H9 (cell line): ENCODE measurements at regions not wholly inside any gene's neighbourhood (a gene's known extent, or its start where the extent isn't known, plus 50 kb on each side); places are given as distances from the start of the nearest gene placed in this dataset.
A peak's percentile ranks its signal among the peaks of the same experiment; 100 is the strongest.

Experiments used
- DNase-seq: peaks from one replicate; pipeline ENCODE4 v3.0.0-alpha.2; 2017
- H2AFZ ChIP-seq: one replicate; pipeline ENCODE4 v1.6.1; 2013; ENCODE audit warnings: mild to moderate bottlenecking, low read length, control low read depth, moderate library complexity
- H2AK5ac ChIP-seq: 2 replicates; pipeline ENCODE4 v1.6.1; 2013; ENCODE audit warnings: low read length, control low read depth, mixed read lengths; ENCODE audit not compliant: insufficient read length
- H2BK120ac ChIP-seq: one replicate; pipeline ENCODE4 v1.6.1; 2013; ENCODE audit warnings: low read depth, mild to moderate bottlenecking, low read length, control low read depth, inconsistent platforms; ENCODE audit not compliant: poor library complexity, severe bottlenecking
- H2BK12ac ChIP-seq: 2 replicates; pipeline ENCODE4 v1.6.1; 2013; ENCODE audit warnings: low read length, control low read depth, mixed read lengths, low read depth; ENCODE audit not compliant: insufficient read length
- H2BK15ac ChIP-seq: 2 replicates; pipeline ENCODE4 v1.6.1; 2013; ENCODE audit warnings: low read depth, low read length, control low read depth
- H2BK20ac ChIP-seq: one replicate; pipeline ENCODE4 v1.6.1; 2013; ENCODE audit warnings: low read depth, mild to moderate bottlenecking, low read length, control low read depth, inconsistent platforms; ENCODE audit not compliant: poor library complexity, severe bottlenecking
- H2BK5ac ChIP-seq: 2 replicates; pipeline ENCODE4 v1.6.1; 2013; ENCODE audit warnings: low read length, control low read depth, mixed read lengths; ENCODE audit not compliant: insufficient read length
- H3K14ac ChIP-seq: 2 replicates; pipeline ENCODE4 v1.6.1; 2013; ENCODE audit warnings: low read length, control low read depth; ENCODE audit not compliant: insufficient read depth
- H3K18ac ChIP-seq: 2 replicates; pipeline ENCODE4 v1.6.1; 2013; ENCODE audit warnings: low read depth, mild to moderate bottlenecking, mixed read lengths, low read length, control low read depth; ENCODE audit not compliant: insufficient read length
- H3K23ac ChIP-seq: 2 replicates; pipeline ENCODE4 v1.6.1; 2013; ENCODE audit warnings: low read length, control low read depth, mixed read lengths, low read depth; ENCODE audit not compliant: insufficient read length
- H3K23me2 ChIP-seq: 2 replicates; pipeline ENCODE4 v1.6.1; 2013; ENCODE audit warnings: low read depth, mild to moderate bottlenecking, mixed read lengths, low read length, control low read depth; ENCODE audit not compliant: insufficient read length, poor library complexity, severe bottlenecking
- H3K27ac ChIP-seq: 2 replicates; pipeline ENCODE4 v1.5.1; 2013; ENCODE audit warnings: low read length, control low read depth, mixed read lengths, low read depth; ENCODE audit not compliant: insufficient read length
- H3K27me3 ChIP-seq: 2 replicates; pipeline ENCODE4 v1.6.1; 2013; ENCODE audit warnings: low read length, control low read depth, inconsistent platforms; ENCODE audit not compliant: insufficient read depth
- H3K4ac ChIP-seq: 2 replicates; pipeline ENCODE4 v1.6.1; 2013; ENCODE audit warnings: low read depth, mild to moderate bottlenecking, control low read depth, inconsistent platforms, low read length, moderate library complexity
- H3K4me1 ChIP-seq: 2 replicates; pipeline ENCODE4 v1.6.1; 2013; ENCODE audit warnings: low read length, control low read depth, inconsistent platforms; ENCODE audit not compliant: insufficient read depth
- H3K4me2 ChIP-seq: 2 replicates; pipeline ENCODE4 v1.6.1; 2013; ENCODE audit warnings: low read length, control low read depth, mixed read lengths; ENCODE audit not compliant: insufficient read length, insufficient read depth
- H3K56ac ChIP-seq: 2 replicates; pipeline ENCODE4 v1.6.1; 2013; ENCODE audit warnings: low read depth, mild to moderate bottlenecking, mixed read lengths, low read length, control low read depth; ENCODE audit not compliant: insufficient read length
- H3K79me1 ChIP-seq: 2 replicates; pipeline ENCODE4 v1.6.1; 2013; ENCODE audit warnings: low read depth, mild to moderate bottlenecking, moderate library complexity, low read length, control low read depth, inconsistent platforms; ENCODE audit not compliant: insufficient read depth, poor library complexity, severe bottlenecking
- H3K79me2 ChIP-seq: 2 replicates; pipeline ENCODE4 v1.6.1; 2013; ENCODE audit warnings: low read length, control low read depth, inconsistent platforms; ENCODE audit not compliant: insufficient read depth
- H3K9ac ChIP-seq: 2 replicates; pipeline ENCODE4 v1.6.1; 2013; ENCODE audit warnings: low read length, control low read depth, mixed read lengths; ENCODE audit not compliant: insufficient read length; ENCODE audit errors: extremely low read depth
- H3K9me3 ChIP-seq: one replicate; pipeline ENCODE4 v1.6.1; 2013; ENCODE audit warnings: low read depth, low read length, inconsistent platforms; ENCODE audit not compliant: control insufficient read depth
- H3T11ph ChIP-seq: one replicate; pipeline ENCODE4 v1.6.1; 2013; ENCODE audit warnings: mild to moderate bottlenecking, low read length, control low read depth, inconsistent platforms
- H4K20me1 ChIP-seq: one replicate; pipeline ENCODE4 v1.6.1; 2013; ENCODE audit not compliant: control insufficient read depth, insufficient read length, insufficient read depth
- H4K5ac ChIP-seq: 2 replicates; pipeline ENCODE4 v1.6.1; 2013; ENCODE audit warnings: low read depth, mild to moderate bottlenecking, mixed read lengths, low read length, control low read depth; ENCODE audit not compliant: insufficient read length
- H4K8ac ChIP-seq: replicated peaks from 2 replicates; pipeline ENCODE4 v1.6.1; 2013; ENCODE audit warnings: low read length, control low read depth, mixed read lengths, low read depth; ENCODE audit not compliant: insufficient read length
- H4K91ac ChIP-seq: 2 replicates; pipeline ENCODE4 v1.6.1; 2013; ENCODE audit warnings: low read depth, mild to moderate bottlenecking, moderate library complexity, mixed read lengths, low read length, control low read depth; ENCODE audit not compliant: insufficient read length
- H3K27ac Mint-ChIP-seq, 3 experiments: 2 replicates in 2 of 3; 3 replicates in 1 of 3; pipeline ENCODE4 v1.8.0; 2020 to 2021; ENCODE audit warnings: mixed read lengths in 3 of 3, mild to moderate bottlenecking in 1 of 3, moderate library complexity in 1 of 3
- H3K27me3 Mint-ChIP-seq: 2 replicates; pipeline ENCODE4 v1.8.0; 2021; ENCODE audit warnings: low read depth, mild to moderate bottlenecking, moderate library complexity, mixed read lengths
- H3K36me3 Mint-ChIP-seq, 3 experiments: 2 replicates in 2 of 3; 3 replicates in 1 of 3; pipeline ENCODE4 v1.8.0; 2020 to 2021; ENCODE audit warnings: low read depth in 3 of 3, mixed read lengths in 3 of 3; ENCODE audit not compliant: insufficient read depth in 1 of 3
- H3K4me1 Mint-ChIP-seq, 2 experiments: 2 replicates each; pipeline ENCODE4 v1.8.0; 2020; ENCODE audit warnings: mixed read lengths in 2 of 2
- H3K4me3 Mint-ChIP-seq, 2 experiments: 2 replicates in 1 of 2; 3 replicates in 1 of 2; pipeline ENCODE4 v1.8.0; 2020 to 2021; ENCODE audit warnings: mild to moderate bottlenecking in 2 of 2, mixed read lengths in 2 of 2, moderate library complexity in 1 of 2
- H3K9me3 Mint-ChIP-seq, 2 experiments: 2 replicates in 1 of 2; 3 replicates in 1 of 2; pipeline ENCODE4 v1.8.0; 2020; ENCODE audit warnings: mild to moderate bottlenecking in 2 of 2, mixed read lengths in 2 of 2, moderate library complexity in 1 of 2
- CTCF ChIP-seq: fragments of 200-600 bp; sonication (generic); conservative IDR thresholded peaks from 3 replicates; pipeline ENCODE4 v1.8.0; 2021; ENCODE audit warnings: antibody characterized with exemption, mild to moderate bottlenecking
- WGBS: extraction: QIAGEN DNeasy Blood & Tissue Kit; methylation state at CpG from one replicate; pipeline ENCODE4 v1.1.7; 2013; ENCODE audit warnings: missing lambda C conversion rate, low lambda C conversion rate, mixed read lengths; ENCODE audit not compliant: insufficient read length; ENCODE audit errors: extremely low coverage; 5-methylcytosine and 5-hydroxymethylcytosine counted together

- Histone ChIP-seq H3T11ph (no peak overlapping the region), H3K79me2 (peaks cover 3% of the 10 kb centered on the region; the same call in 1 of the 2 replicates), H3K79me1 (no peaks in the 10 kb centered on the region), H3K9me3 (no peaks in the 10 kb centered on the region), H4K5ac (no peak overlapping the region), H3K56ac (no peak overlapping the region), H2BK20ac (no peak overlapping the region), H2BK120ac (no peak overlapping the region), H3K14ac (no peak overlapping the region), H3K27ac (no peak overlapping the region), H2BK15ac (no peak overlapping the region), H3K9ac (no peak overlapping the region), H2BK5ac (no peak overlapping the region), H2AK5ac (no peak overlapping the region), H3K23me2 (peaks cover 4% of the 10 kb centered on the region), H3K4me2 (peak overlapping the region; percentile 38), H3K18ac (no peak overlapping the region), H3K23ac (no peak overlapping the region), H4K91ac (no peak overlapping the region), H3K27me3 (no peaks in the 10 kb centered on the region), H4K8ac (no peak overlapping the region), H2AFZ (no peak overlapping the region), H2BK12ac (no peak overlapping the region), H3K4ac (no peak overlapping the region), H4K20me1 (no peaks in the 10 kb centered on the region), H3K4me1 (peaks cover 2% of the 10 kb centered on the region; the same call in 1 of the 2 replicates)
- DNase-seq, result no peak
- H3K27ac Mint-ChIP-seq, result no peak overlapping the region
- H3K27me3 Mint-ChIP-seq, result no peaks in the 10 kb centered on the region; the same call in 1 of the 2 replicates
- no peaks in the 10 kb centered on the region; a peak in 1 of 7 replicates for H3K36me3 Mint-ChIP-seq
- peaks cover 14 to 32% of the 10 kb centered on the region in 2 experiments for H3K4me1 Mint-ChIP-seq
- H3K4me3 Mint-ChIP-seq, result peak overlapping the region; percentile 72 to 77; a peak in 4 of 5 replicates
- WGBS, result no CpG with 5 or more reads among the region's 1 CpG
- no peak for TF ChIP-seq CTCF
- H3K9me3 Mint-ChIP-seq, result peaks cover 6 to 26% of the 10 kb centered on the region in 2 experiments; a peak in 4 of 5 replicates
These were observed 57.6 kb upstream of the ZNF527 start for GRCh38 chr19:37313335-37313627.
